ENCODE measurements at regions not wholly inside any gene's neighbourhood (a gene's known extent, or its start where the extent isn't known, plus 50 kb on each side); places are given as distances from the start of the nearest gene placed in this dataset.

DNA sequence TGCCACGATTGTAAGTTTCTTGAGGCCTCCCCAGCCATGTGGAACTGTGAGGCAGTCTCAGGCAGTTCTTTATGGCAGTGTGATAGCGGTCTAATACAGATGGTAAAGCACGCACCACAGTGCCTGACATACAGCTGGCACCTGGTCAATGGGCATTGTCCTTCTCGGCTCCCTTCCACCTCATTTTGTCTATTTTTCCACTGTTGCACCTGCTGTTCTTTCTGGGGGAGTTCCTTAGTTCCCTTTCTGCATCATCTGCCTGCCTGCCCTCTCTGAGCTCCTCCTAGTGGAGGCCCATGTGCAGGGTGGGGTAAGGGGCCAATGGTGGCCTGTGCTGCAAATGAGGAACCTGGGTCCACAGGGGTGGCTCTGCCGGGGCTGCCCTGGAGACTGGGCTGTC lies 157.6 kb downstream of the LPIN1 start:
- H3K27ac ChIP-seq (ENCODE audit: low read length) = no peak overlapping the region
- no peaks in the 10 kb centered on the region for H4K20me1 ChIP-seq (ENCODE audit: insufficient read depth, low read length)
- TF ChIP-seq EZH2phosphoT487 (IDR thresholded peaks at IDR 0.05; ENCODE audit: low read depth) (no peak), CTCF (IDR thresholded peaks at IDR 0.05; ENCODE audit: low read depth, low read length) (peak; percentile 24; the same call in 1 of the 2 replicates)
- H3K9me3 ChIP-seq (ENCODE audit: insufficient read depth, low read length) = no peaks in the 10 kb centered on the region
- H3K4me2 ChIP-seq (ENCODE audit: low read length) = no peak overlapping the region
- H3K79me2 ChIP-seq (ENCODE audit: low read length) = no peaks in the 10 kb centered on the region
- no peaks in the 10 kb centered on the region for H3K27me3 ChIP-seq (ENCODE audit: low read depth, low read length)
- H3K4me3 ChIP-seq (ENCODE audit: low read length) = no peak overlapping the region
- H2AFZ ChIP-seq (ENCODE audit: low read depth, low read length) = no peak overlapping the region
- H3K36me3 ChIP-seq (replicated peaks; ENCODE audit: low read depth, low read length) = no peaks in the 10 kb centered on the region
- H3K9ac ChIP-seq (ENCODE audit: low read length) = no peak overlapping the region
- peaks cover 8% of the 10 kb centered on the region for H3K4me1 ChIP-seq (ENCODE audit: low read length)

DNA sequence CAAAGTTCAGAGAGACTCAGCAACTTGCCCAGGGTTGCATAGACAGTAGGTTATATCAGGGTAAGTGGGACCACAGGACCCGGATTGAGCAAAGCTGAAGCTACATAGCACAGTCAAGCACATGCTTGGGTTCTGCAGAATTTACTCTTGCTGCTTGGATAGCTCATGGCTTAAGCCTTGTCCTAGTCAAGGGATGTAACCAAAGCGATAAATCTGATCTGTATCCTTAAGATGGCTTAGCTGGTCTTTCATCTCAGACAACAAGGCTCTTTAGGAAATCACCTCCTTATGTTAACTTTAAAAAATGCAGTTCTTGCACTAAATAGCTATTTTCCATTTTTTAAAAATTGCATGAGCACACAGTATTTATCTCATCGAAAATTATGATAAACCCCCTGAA lies 158.5 kb downstream of the LPIN1 start:
- H3K36me3 ChIP-seq (replicated peaks; ENCODE audit: low read depth, low read length) = no peaks in the 10 kb centered on the region
- no peak overlapping the region for H3K4me2 ChIP-seq (ENCODE audit: low read length)
- no peaks in the 10 kb centered on the region for H3K9me3 ChIP-seq (ENCODE audit: insufficient read depth, low read length)
- H3K27ac ChIP-seq (ENCODE audit: low read length) = no peak overlapping the region
- H4K20me1 ChIP-seq (ENCODE audit: insufficient read depth, low read length) = no peaks in the 10 kb centered on the region
- no peaks in the 10 kb centered on the region for H3K79me2 ChIP-seq (ENCODE audit: low read length)
- TF ChIP-seq EZH2phosphoT487 (IDR thresholded peaks at IDR 0.05; ENCODE audit: low read depth) = no peak
- no peak for TF ChIP-seq CTCF (IDR thresholded peaks at IDR 0.05; ENCODE audit: low read depth, low read length)
- H3K4me1 ChIP-seq (ENCODE audit: low read length) = peaks cover 8% of the 10 kb centered on the region
- H3K9ac ChIP-seq (ENCODE audit: low read length) = no peak overlapping the region
- H3K4me3 ChIP-seq (ENCODE audit: low read length) = no peak overlapping the region
- no peak overlapping the region for H2AFZ ChIP-seq (ENCODE audit: low read depth, low read length)
- H3K27me3 ChIP-seq (ENCODE audit: low read depth, low read length) = no peaks in the 10 kb centered on the region

- H3K9me3 ChIP-seq (ENCODE audit: insufficient read depth, low read length) = no peaks in the 10 kb centered on the region
Observed at GRCh38 chr2:11907190-11907589, 160.8 kb downstream of the LPIN1 start.

DNA sequence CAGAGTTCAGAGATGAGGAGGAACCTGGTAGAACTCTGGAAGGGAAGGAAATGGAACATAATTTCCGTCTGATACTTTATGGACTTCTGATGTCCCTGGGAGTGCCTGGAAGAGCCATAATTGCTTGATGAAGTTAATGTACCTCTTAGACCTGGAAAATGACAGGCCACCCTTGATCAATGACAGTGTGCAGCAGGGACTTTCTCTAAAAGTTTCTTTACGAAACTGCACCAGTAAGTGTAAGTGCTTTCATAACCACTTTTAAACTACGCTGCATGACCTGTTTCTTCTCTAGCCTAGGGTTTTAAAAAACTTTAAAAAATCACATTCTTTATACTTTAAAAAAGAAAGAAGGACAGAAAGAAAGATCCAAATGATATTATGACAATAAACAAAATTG lies 164.5 kb downstream of the LPIN1 start:
- TF ChIP-seq EZH2phosphoT487 (IDR thresholded peaks at IDR 0.05; ENCODE audit: low read depth) (no peak), CTCF (IDR thresholded peaks at IDR 0.05; ENCODE audit: low read depth, low read length) (no peak)
- no peaks in the 10 kb centered on the region for H3K36me3 ChIP-seq (replicated peaks; ENCODE audit: low read depth, low read length)
- H3K4me1 ChIP-seq (ENCODE audit: low read length) = no peaks in the 10 kb centered on the region
- H2AFZ ChIP-seq (ENCODE audit: low read depth, low read length) = no peak overlapping the region
- H3K9me3 ChIP-seq (ENCODE audit: insufficient read depth, low read length) = no peaks in the 10 kb centered on the region
- H3K9ac ChIP-seq (ENCODE audit: low read length) = no peak overlapping the region
- no peaks in the 10 kb centered on the region for H4K20me1 ChIP-seq (ENCODE audit: insufficient read depth, low read length)
- H3K4me3 ChIP-seq (ENCODE audit: low read length) = no peak overlapping the region
- no peaks in the 10 kb centered on the region; the same call in 1 of the 2 replicates for H3K27me3 ChIP-seq (ENCODE audit: low read depth, low read length)
- no peaks in the 10 kb centered on the region for H3K79me2 ChIP-seq (ENCODE audit: low read length)
- no peak overlapping the region for H3K27ac ChIP-seq (ENCODE audit: low read length)
- no peak overlapping the region for H3K4me2 ChIP-seq (ENCODE audit: low read length)

More at GRCh38 chr2:11907190-11907589, 160.8 kb downstream of the LPIN1 start:
- Histone ChIP-seq H2AFZ (ENCODE audit: low read depth, low read length) (no peak overlapping the region), H3K9ac (ENCODE audit: low read length) (no peak overlapping the region), H4K20me1 (ENCODE audit: insufficient read depth, low read length) (no peaks in the 10 kb centered on the region), H3K27ac (ENCODE audit: low read length) (no peak overlapping the region), H3K4me2 (ENCODE audit: low read length) (no peak overlapping the region), H3K4me3 (ENCODE audit: low read length) (no peak overlapping the region), H3K4me1 (ENCODE audit: low read length) (peaks cover 8% of the 10 kb centered on the region), H3K27me3 (ENCODE audit: low read depth, low read length) (no peaks in the 10 kb centered on the region), H3K36me3 (replicated peaks; ENCODE audit: low read depth, low read length) (no peaks in the 10 kb centered on the region), H3K79me2 (ENCODE audit: low read length) (no peaks in the 10 kb centered on the region)
- no peak for TF ChIP-seq CTCF (IDR thresholded peaks at IDR 0.05; ENCODE audit: low read depth, low read length)
- no peak for TF ChIP-seq EZH2phosphoT487 (IDR thresholded peaks at IDR 0.05; ENCODE audit: low read depth)
